SU-DHL-6 (cell line): ENCODE measurements at regions not wholly inside any gene's neighbourhood (a gene's known extent, or its start where the extent isn't known, plus 50 kb on each side); places are given as distances from the start of the nearest gene placed in this dataset.

Experiments
- H2AFZ ChIP-seq: fragments of 200-600 bp; sonication (generic); 2 replicates; pipeline ENCODE4 v1.6.1; 2014; ENCODE audit warnings: low read depth, mild to moderate bottlenecking, moderate library complexity, mixed read lengths, antibody characterized with exemption, low read length; ENCODE audit not compliant: severe bottlenecking
- H3F3A ChIP-seq: fragments of 200-600 bp; shearing (Covaris generic); 2 replicates; pipeline ENCODE4 v1.6.0; 2016; ENCODE audit warnings: antibody characterized with exemption, mild to moderate bottlenecking; ENCODE audit not compliant: insufficient read depth
- H3K27ac ChIP-seq: fragments of 200-600 bp; sonication (generic); 2 replicates; pipeline ENCODE4 v1.5.1; 2016; ENCODE audit warnings: low read depth, mild to moderate bottlenecking, low read length, moderate library complexity, mixed read lengths
- H3K27me3 ChIP-seq: fragments of 200-600 bp; sonication (generic), shearing (Covaris generic); 2 replicates; pipeline ENCODE4 v1.6.0; 2014; ENCODE audit warnings: mild to moderate bottlenecking, low read length
- H3K36me3 ChIP-seq: fragments of 200-600 bp; sonication (generic); 2 replicates; pipeline ENCODE4 v1.6.1; 2014; ENCODE audit warnings: mild to moderate bottlenecking, low read length, mixed read lengths
- H3K4me2 ChIP-seq: fragments of 300-600, 200-600 bp; shearing (Covaris generic), sonication (generic); 2 replicates; pipeline ENCODE4 v1.6.0; 2014; ENCODE audit warnings: low read length, low read depth, mild to moderate bottlenecking; ENCODE audit not compliant: poor library complexity, severe bottlenecking
- H3K4me3 ChIP-seq: fragments of 200-600 bp; sonication (generic); 2 replicates; pipeline ENCODE4 v1.5.1; 2014; ENCODE audit warnings: antibody characterized with exemption, low read length, mild to moderate bottlenecking, mixed read lengths; ENCODE audit not compliant: insufficient read depth, poor library complexity, severe bottlenecking
- H3K79me2 ChIP-seq: fragments of 200-600 bp; sonication (generic); 2 replicates; pipeline ENCODE4 v1.6.1; 2014; ENCODE audit warnings: mild to moderate bottlenecking, low read length, moderate library complexity; ENCODE audit not compliant: insufficient read depth
- H3K9ac ChIP-seq: fragments of 200-600 bp; sonication (generic); 2 replicates; pipeline ENCODE4 v1.7.0; 2014; ENCODE audit warnings: mild to moderate bottlenecking, low read length
- H3K9me2 ChIP-seq: fragments of 200-600 bp; sonication (generic); replicated peaks from 2 replicates; pipeline ENCODE4 v1.6.1; 2014; ENCODE audit warnings: low read length; ENCODE audit not compliant: insufficient read depth
- H3K9me3 ChIP-seq: fragments of 200-600 bp; sonication (generic); 2 replicates; pipeline ENCODE4 v1.6.1; 2014; ENCODE audit warnings: low read length, mixed read lengths; ENCODE audit not compliant: insufficient read depth
- H4K20me1 ChIP-seq: fragments of 200-600 bp; sonication (generic); 2 replicates; pipeline ENCODE4 v1.6.1; 2014; ENCODE audit warnings: low read depth, mild to moderate bottlenecking, antibody characterized with exemption, low read length, moderate library complexity, mixed read lengths
- EZH2phosphoT487 ChIP-seq: fragments of 200-600 bp; sonication (generic), shearing (Covaris generic); conservative IDR thresholded peaks from 2 replicates; pipeline ENCODE4 v1.6.1; 2018; ENCODE audit warnings: mild to moderate bottlenecking, antibody characterized with exemption, low read length, moderate library complexity, mixed read lengths
- TF ChIP-seq, protein P1 (sequence below): fragments of 200-600 bp; sonication (generic); IDR thresholded peaks from one replicate; pipeline ENCODE4 v1.5.1; 2017; ENCODE audit warnings: antibody characterized with exemption, mild to moderate bottlenecking, low read length, moderate library complexity; ENCODE audit not compliant: insufficient read depth, poor library complexity, severe bottlenecking

DNA sequence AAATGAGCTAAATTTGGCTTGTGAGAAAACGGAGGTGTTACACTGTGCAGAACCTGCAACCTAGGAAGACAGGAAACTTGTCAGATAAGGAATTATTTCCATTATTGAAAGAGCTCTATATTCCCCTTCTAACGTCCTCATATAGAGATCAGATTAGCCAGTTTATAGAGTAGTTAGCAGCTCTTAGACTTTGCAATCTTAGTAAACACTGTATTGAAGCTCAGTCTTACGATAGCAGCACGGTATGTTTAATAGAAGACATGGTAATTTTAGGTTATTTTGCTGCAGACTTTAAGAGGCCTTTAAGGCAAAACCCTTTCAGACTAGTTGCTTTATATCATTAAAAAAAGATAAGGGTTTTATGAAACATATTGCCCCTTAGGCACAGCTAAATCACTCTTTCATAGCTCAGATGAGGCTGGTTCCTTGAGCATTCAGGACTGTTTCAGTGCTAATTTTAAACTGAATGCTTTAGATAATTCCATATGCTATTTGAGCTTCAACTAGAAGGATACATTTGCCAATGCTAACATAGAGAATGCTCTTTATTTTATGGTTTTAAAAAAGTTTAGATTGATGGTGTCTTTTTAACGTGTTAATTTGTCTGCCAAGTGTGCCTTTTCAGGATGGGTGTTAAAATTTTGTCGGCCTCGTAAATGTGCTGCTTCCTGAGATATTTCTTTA, 234.3 kb downstream of the PYDC2 start:
- Histone ChIP-seq H3K27ac (no peak overlapping the region), H3K9me2 (no peaks in the 10 kb centered on the region), H3K4me3 (no peak overlapping the region), H3F3A (no peaks in the 10 kb centered on the region), H3K4me2 (no peak overlapping the region), H3K9me3 (no peaks in the 10 kb centered on the region), H3K9ac (no peak overlapping the region), H3K36me3 (no peaks in the 10 kb centered on the region), H3K27me3 (no peaks in the 10 kb centered on the region), H4K20me1 (no peaks in the 10 kb centered on the region), H3K79me2 (no peaks in the 10 kb centered on the region), H2AFZ (no peak overlapping the region)
- TF ChIP-seq, protein P1, sequence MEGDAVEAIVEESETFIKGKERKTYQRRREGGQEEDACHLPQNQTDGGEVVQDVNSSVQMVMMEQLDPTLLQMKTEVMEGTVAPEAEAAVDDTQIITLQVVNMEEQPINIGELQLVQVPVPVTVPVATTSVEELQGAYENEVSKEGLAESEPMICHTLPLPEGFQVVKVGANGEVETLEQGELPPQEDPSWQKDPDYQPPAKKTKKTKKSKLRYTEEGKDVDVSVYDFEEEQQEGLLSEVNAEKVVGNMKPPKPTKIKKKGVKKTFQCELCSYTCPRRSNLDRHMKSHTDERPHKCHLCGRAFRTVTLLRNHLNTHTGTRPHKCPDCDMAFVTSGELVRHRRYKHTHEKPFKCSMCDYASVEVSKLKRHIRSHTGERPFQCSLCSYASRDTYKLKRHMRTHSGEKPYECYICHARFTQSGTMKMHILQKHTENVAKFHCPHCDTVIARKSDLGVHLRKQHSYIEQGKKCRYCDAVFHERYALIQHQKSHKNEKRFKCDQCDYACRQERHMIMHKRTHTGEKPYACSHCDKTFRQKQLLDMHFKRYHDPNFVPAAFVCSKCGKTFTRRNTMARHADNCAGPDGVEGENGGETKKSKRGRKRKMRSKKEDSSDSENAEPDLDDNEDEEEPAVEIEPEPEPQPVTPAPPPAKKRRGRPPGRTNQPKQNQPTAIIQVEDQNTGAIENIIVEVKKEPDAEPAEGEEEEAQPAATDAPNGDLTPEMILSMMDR = no peak
- TF ChIP-seq EZH2phosphoT487 = no peak

DNA sequence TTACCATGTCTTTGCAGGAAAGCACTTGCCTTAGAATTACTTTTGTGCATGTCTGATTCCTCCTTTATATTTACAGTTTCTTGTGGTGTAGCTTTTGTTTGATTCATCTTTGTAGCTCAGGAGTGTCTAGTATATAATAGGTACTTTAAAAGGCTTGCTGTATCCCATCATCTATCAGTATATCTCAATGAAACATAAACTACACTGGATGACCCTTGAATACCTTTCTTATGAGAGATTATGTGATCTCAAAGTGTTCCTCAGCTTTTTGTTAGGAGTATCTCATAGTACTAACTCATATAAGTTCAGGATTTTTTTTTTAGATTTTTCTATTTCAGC, 234.8 kb downstream of the PYDC2 start:
- no peak for TF ChIP-seq EZH2phosphoT487
- TF ChIP-seq, protein P1 = no peak
- H3K4me2 ChIP-seq = no peak overlapping the region
- H3K9me3 ChIP-seq = no peaks in the 10 kb centered on the region
- no peak overlapping the region for H3K27ac ChIP-seq
- H3K9me2 ChIP-seq = no peaks in the 10 kb centered on the region
- no peak overlapping the region for H2AFZ ChIP-seq
- H3K36me3 ChIP-seq = no peaks in the 10 kb centered on the region
- H4K20me1 ChIP-seq = no peaks in the 10 kb centered on the region
- no peak overlapping the region for H3K4me3 ChIP-seq
- H3K79me2 ChIP-seq = no peaks in the 10 kb centered on the region
- H3K27me3 ChIP-seq = no peaks in the 10 kb centered on the region
- no peak overlapping the region for H3K9ac ChIP-seq
- H3F3A ChIP-seq = no peaks in the 10 kb centered on the region

DNA sequence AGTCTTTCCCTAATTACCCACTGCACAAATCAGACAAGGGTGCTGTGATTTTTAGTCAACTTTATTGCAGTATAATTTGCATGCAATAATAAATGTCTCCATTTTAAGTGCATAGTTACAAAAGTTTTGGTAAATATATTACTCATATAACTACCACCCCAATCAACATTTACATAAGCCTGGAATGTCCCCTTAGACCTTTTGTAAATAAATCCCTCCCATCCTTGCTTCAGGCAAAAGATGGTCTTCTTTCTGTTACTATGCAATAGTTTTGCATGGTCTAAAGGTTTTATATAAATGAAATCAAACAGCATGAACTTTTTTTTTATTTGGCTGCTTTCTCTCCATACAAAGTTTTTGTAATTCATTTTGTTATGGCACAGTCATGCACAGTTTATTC, 235.4 kb downstream of the PYDC2 start:
- Histone ChIP-seq H2AFZ (no peak overlapping the region), H3K27ac (no peak overlapping the region), H4K20me1 (no peaks in the 10 kb centered on the region), H3K9me3 (no peaks in the 10 kb centered on the region), H3K79me2 (no peaks in the 10 kb centered on the region), H3F3A (no peaks in the 10 kb centered on the region), H3K9me2 (no peaks in the 10 kb centered on the region), H3K36me3 (no peaks in the 10 kb centered on the region), H3K27me3 (no peaks in the 10 kb centered on the region), H3K9ac (no peak overlapping the region), H3K4me3 (no peak overlapping the region), H3K4me2 (no peak overlapping the region)
- no peak for TF ChIP-seq EZH2phosphoT487
- TF ChIP-seq, protein P1 = no peak
